ENCODE measurements at regions not wholly inside any gene's neighbourhood (a gene's known extent, or its start where the extent isn't known, plus 50 kb on each side); places are given as distances from the start of the nearest gene placed in this dataset.

- TF ChIP-seq EZH2 (IDR thresholded peaks at IDR 0.05; ENCODE audit: borderline replicate concordance, insufficient read depth, low read length, poor library complexity, severe bottlenecking) (no peak), POLR2AphosphoS5 (IDR thresholded peaks at IDR 0.05) (no peak), MXI1 (conservative IDR thresholded peaks at IDR 0.05; ENCODE audit: poor library complexity, severe bottlenecking) (no peak), TAF1 (IDR thresholded peaks at IDR 0.05; ENCODE audit: low read depth) (no peak), REST (IDR thresholded peaks at IDR 0.05; ENCODE audit: borderline replicate concordance) (no peak), RAD21 (conservative IDR thresholded peaks at IDR 0.05) (no peak), EP300 (conservative IDR thresholded peaks at IDR 0.05; ENCODE audit: poor library complexity, severe bottlenecking) (no peak)
- TF ChIP-seq, protein P1, sequence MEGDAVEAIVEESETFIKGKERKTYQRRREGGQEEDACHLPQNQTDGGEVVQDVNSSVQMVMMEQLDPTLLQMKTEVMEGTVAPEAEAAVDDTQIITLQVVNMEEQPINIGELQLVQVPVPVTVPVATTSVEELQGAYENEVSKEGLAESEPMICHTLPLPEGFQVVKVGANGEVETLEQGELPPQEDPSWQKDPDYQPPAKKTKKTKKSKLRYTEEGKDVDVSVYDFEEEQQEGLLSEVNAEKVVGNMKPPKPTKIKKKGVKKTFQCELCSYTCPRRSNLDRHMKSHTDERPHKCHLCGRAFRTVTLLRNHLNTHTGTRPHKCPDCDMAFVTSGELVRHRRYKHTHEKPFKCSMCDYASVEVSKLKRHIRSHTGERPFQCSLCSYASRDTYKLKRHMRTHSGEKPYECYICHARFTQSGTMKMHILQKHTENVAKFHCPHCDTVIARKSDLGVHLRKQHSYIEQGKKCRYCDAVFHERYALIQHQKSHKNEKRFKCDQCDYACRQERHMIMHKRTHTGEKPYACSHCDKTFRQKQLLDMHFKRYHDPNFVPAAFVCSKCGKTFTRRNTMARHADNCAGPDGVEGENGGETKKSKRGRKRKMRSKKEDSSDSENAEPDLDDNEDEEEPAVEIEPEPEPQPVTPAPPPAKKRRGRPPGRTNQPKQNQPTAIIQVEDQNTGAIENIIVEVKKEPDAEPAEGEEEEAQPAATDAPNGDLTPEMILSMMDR (IDR thresholded peaks at IDR 0.05; ENCODE audit: poor library complexity, severe bottlenecking), result no peak
Observed at GRCh38 chr2:215612786-215613185, 176.9 kb upstream of the FN1 start.

Measured in neural cell (in vitro differentiated cells).